Activated T-cell treated with anti-CD3 and anti-CD28 coated beads, Interleukin-2, amount 50 U/mL, for 4 hours (primary cell): ENCODE measurements at regions not wholly inside any gene's neighbourhood (a gene's known extent, or its start where the extent isn't known, plus 50 kb on each side); places are given as distances from the start of the nearest gene placed in this dataset.
"Not testable (repeated sequence)": the region's sequence is repeated elsewhere in the genome, so short reads cannot be mapped to it uniquely, and the experiment has no call there.

Experiments used
- ATAC-seq, 2 donors: fragments of 200-7000 bp; cut with Tn5 transposase; one replicate each; pipeline ENCODE4 v1.10.0; 2021
- DNase-seq: peaks from one replicate; pipeline ENCODE4 v3.0.0-alpha.2; 2020
- H3K27me3 Mint-ChIP-seq: one replicate; pipeline ENCODE4 v1.8.0; 2021; ENCODE audit warnings: low read depth, mixed read lengths
- H3K36me3 Mint-ChIP-seq: one replicate; pipeline ENCODE4 v1.8.0; 2022; ENCODE audit warnings: mixed read lengths; ENCODE audit not compliant: insufficient read depth
- H3K4me1 Mint-ChIP-seq: one replicate; pipeline ENCODE4 v1.8.0; 2021; ENCODE audit warnings: low read depth, mixed read lengths
- H3K4me3 Mint-ChIP-seq: one replicate; pipeline ENCODE4 v1.8.0; 2021; ENCODE audit warnings: mild to moderate bottlenecking, moderate library complexity, mixed read lengths
- H3K9me3 Mint-ChIP-seq: one replicate; pipeline ENCODE4 v1.8.0; 2021; ENCODE audit warnings: mixed read lengths

- ATAC-seq (no peak), DNase-seq (no peak)
- peaks cover 3% of the 10 kb centered on the region for H3K9me3 Mint-ChIP-seq
- H3K4me3 Mint-ChIP-seq = no peak overlapping the region
- H3K27me3 Mint-ChIP-seq = no peaks in the 10 kb centered on the region
- no peaks in the 10 kb centered on the region for H3K4me1 Mint-ChIP-seq
- H3K36me3 Mint-ChIP-seq = no peaks in the 10 kb centered on the region
Observed at GRCh38 chr13:80906860-80907259, 565.9 kb upstream of the SPRY2 start.

- no peak for DNase-seq
- Mint-ChIP-seq H3K4me1 (no peaks in the 10 kb centered on the region), H3K27me3 (no peaks in the 10 kb centered on the region), H3K4me3 (no peak overlapping the region), H3K36me3 (no peaks in the 10 kb centered on the region), H3K9me3 (peaks cover 3% of the 10 kb centered on the region)
- no peak for ATAC-seq
Observed at GRCh38 chr13:80904386-80904785, 563.5 kb upstream of the SPRY2 start.

GRCh38 chr13:80903911-80904310 lies 563.0 kb upstream of the SPRY2 start:
- no peaks in the 10 kb centered on the region for H3K27me3 Mint-ChIP-seq

GRCh38 chr13:80901530-80901929 lies 560.6 kb upstream of the SPRY2 start:
- Mint-ChIP-seq H3K4me1 (no peaks in the 10 kb centered on the region), H3K27me3 (no peaks in the 10 kb centered on the region), H3K36me3 (no peaks in the 10 kb centered on the region), H3K9me3 (peaks cover 3% of the 10 kb centered on the region), H3K4me3 (no peak overlapping the region)
- DNase-seq (no peak), ATAC-seq (no peak)

More at GRCh38 chr13:80903911-80904310, 563.0 kb upstream of the SPRY2 start:
- ATAC-seq (no peak), DNase-seq (no peak)
- H3K9me3 Mint-ChIP-seq = peaks cover 3% of the 10 kb centered on the region
- H3K36me3 Mint-ChIP-seq = no peaks in the 10 kb centered on the region
- H3K4me1 Mint-ChIP-seq = no peaks in the 10 kb centered on the region
- H3K4me3 Mint-ChIP-seq = no peak overlapping the region

DNA sequence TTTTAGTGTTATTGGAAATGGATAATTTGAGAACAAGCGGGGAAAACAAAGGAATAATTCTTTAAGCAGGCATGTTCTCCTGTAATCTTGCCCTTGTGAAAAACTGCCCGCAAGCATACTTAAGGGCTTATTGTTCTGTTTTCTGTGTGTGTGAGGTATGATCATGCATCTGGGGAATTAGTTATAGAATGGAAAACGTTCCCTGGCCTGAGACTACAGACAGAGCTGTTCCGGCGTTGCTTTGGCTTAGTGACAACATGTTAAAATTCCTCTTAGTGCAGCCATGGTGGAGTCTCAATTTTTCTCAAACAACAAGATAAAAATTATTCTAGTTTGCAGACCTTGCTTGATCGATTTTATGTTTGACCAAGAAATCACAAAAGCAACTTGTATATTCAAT lies 560.2 kb upstream of the SPRY2 start:
- Mint-ChIP-seq H3K9me3 (peaks cover 3% of the 10 kb centered on the region), H3K4me1 (no peaks in the 10 kb centered on the region), H3K4me3 (no peak overlapping the region), H3K27me3 (no peaks in the 10 kb centered on the region), H3K36me3 (no peaks in the 10 kb centered on the region)
- ATAC-seq (no peak), DNase-seq (no peak)

DNA sequence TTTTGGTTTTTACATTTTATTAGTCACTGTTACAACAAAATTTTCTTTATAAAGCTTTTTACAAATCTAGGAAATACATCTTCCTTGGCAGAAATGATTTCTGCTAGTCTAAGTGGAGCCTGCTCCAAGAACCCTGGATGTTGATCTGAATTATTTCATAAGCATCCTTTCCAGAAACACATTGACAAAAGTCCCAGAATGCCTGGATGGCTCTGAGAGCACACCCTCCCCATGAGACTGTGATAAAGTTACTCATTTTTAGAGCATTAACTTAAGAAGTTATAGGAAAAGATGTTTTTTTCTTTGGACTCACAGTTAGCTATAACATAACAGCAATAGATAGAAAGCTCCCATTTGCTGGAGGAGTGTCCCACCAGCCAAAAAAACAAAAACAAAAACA lies 559.6 kb upstream of the SPRY2 start:
- ATAC-seq (no peak), DNase-seq (no peak)
- no peaks in the 10 kb centered on the region for H3K27me3 Mint-ChIP-seq
- H3K4me1 Mint-ChIP-seq = no peaks in the 10 kb centered on the region
- no peak overlapping the region for H3K4me3 Mint-ChIP-seq
- peaks cover 3% of the 10 kb centered on the region for H3K9me3 Mint-ChIP-seq
- no peaks in the 10 kb centered on the region for H3K36me3 Mint-ChIP-seq

- ATAC-seq, H3K36me3 Mint-ChIP-seq: not testable (repeated sequence)
Observed at GRCh38 chr13:80897641-80898040, 556.7 kb upstream of the SPRY2 start.

DNA sequence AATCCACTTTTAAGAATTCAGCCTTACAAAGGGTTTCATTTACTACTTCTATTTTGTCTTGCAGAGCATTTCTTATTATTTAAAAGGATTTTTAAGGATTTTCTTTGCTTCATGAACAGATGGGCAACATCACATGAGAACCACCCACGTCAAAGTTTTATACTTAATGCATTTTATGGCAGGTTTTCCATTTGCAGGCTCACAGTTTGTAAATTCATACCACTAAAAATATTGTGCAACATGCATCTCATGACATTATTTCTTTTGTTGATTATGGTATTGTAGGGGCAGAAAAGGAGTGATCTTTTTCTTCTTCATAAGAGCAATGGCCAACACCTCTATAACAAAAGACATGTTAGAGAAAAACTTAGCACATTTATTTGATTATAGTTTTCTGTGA lies 554.0 kb upstream of the SPRY2 start:
- Mint-ChIP-seq H3K4me3 (no peak overlapping the region), H3K36me3 (no peaks in the 10 kb centered on the region), H3K27me3 (no peaks in the 10 kb centered on the region)

More at GRCh38 chr13:80897641-80898040, 556.7 kb upstream of the SPRY2 start:
- not testable (repeated sequence) for DNase-seq, H3K9me3 Mint-ChIP-seq, H3K27me3 Mint-ChIP-seq, H3K4me1 Mint-ChIP-seq, H3K4me3 Mint-ChIP-seq

GRCh38 chr13:80889829-80890228 lies 548.9 kb upstream of the SPRY2 start:
- Mint-ChIP-seq H3K9me3 (peaks cover 23% of the 10 kb centered on the region), H3K4me3 (no peak overlapping the region), H3K27me3 (no peaks in the 10 kb centered on the region), H3K4me1 (no peaks in the 10 kb centered on the region), H3K36me3 (no peaks in the 10 kb centered on the region)
- ATAC-seq = no peak
- no peak for DNase-seq

More for the DNA sequence above, 554.0 kb upstream of the SPRY2 start:
- DNase-seq (no peak), ATAC-seq (no peak)
- Mint-ChIP-seq H3K4me1 (no peaks in the 10 kb centered on the region), H3K9me3 (peaks cover 7% of the 10 kb centered on the region)

DNA sequence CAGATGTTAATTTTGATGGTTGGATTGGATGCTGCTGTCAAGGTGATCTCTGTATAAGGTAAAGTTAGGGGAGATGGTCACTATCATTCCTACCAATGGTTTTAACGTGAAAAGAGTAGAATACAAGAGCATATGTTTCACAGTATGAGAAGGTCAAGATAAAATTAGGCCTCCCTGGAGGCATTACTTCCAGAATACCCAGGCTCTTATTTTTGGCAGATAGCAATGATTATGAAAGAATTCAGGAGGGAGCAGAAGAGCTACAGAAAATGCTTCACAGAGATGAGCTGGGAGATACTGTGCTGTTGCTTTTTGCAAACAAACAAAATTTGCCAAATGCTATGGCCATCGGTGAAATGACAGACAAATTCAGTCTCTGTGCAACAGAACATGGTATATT lies 547.5 kb upstream of the SPRY2 start:
- Mint-ChIP-seq H3K9me3 (peaks cover 21% of the 10 kb centered on the region), H3K4me3 (no peak overlapping the region), H3K36me3 (no peaks in the 10 kb centered on the region), H3K27me3 (no peaks in the 10 kb centered on the region), H3K4me1 (no peaks in the 10 kb centered on the region)
- ATAC-seq = no peak
- no peak for DNase-seq

- ATAC-seq = no peak
- Mint-ChIP-seq H3K9me3 (peaks cover 24% of the 10 kb centered on the region), H3K36me3 (no peaks in the 10 kb centered on the region), H3K4me1 (no peaks in the 10 kb centered on the region), H3K27me3 (no peaks in the 10 kb centered on the region), H3K4me3 (no peak overlapping the region)
- no peak for DNase-seq
Observed at GRCh38 chr13:80884056-80884785, 543.3 kb upstream of the SPRY2 start.

GRCh38 chr13:80883545-80883944 lies 542.6 kb upstream of the SPRY2 start:
- Mint-ChIP-seq H3K27me3 (no peaks in the 10 kb centered on the region), H3K4me3 (no peak overlapping the region), H3K9me3 (peaks cover 24% of the 10 kb centered on the region), H3K36me3 (no peaks in the 10 kb centered on the region), H3K4me1 (no peaks in the 10 kb centered on the region)
- ATAC-seq (no peak), DNase-seq (no peak)

DNA sequence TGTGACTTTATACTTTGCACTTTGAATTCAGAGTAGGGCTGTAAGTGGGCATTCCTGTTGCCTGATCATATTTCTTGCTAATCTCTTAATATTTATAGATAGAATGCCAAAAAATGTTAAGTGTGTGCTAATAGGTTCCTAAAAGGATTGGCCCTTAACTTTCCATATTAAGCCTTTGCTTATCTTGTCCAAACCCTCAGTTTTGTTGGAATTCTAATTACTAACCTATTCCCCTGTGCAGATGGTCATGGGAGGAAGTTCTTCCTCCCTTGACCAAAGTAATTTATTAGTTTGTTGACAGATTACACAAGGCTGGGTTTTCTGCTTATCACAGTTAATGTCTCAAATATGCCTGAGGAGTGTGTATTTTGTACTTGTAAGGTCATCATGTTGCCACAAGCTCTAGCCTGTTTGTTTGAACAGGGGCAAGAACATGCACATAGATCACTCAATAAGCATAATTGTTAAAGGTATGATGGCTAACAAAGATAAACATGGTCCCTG lies 541.1 kb upstream of the SPRY2 start:
- no peaks in the 10 kb centered on the region for H3K27me3 Mint-ChIP-seq

DNA sequence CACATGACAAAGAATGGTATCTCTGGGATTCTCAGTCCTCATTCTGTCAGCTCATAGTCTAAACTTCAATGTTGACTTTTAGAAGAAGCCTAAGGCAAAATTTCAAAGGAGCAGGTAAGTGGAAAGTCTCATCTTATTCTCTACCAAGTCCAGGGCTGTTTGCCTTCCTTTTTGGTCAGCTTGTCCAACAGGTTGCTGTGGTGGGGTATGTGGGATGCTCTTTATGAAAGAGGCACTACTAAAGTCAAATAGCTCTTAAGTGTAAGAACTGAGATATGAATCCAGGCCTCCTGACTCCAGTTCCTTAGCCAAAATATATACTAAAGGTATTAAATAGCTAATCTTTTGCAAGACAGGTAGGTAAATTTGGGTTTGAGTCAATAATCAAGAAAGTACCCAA lies 540.6 kb upstream of the SPRY2 start:
- H3K4me3 Mint-ChIP-seq = no peak overlapping the region
- no peak for DNase-seq
- H3K4me1 Mint-ChIP-seq = no peaks in the 10 kb centered on the region
- no peak for ATAC-seq
- H3K36me3 Mint-ChIP-seq = no peaks in the 10 kb centered on the region
- no peaks in the 10 kb centered on the region for H3K27me3 Mint-ChIP-seq
- H3K9me3 Mint-ChIP-seq = peaks cover 13% of the 10 kb centered on the region

More for the DNA sequence above, 541.1 kb upstream of the SPRY2 start:
- Mint-ChIP-seq H3K4me1 (no peaks in the 10 kb centered on the region), H3K9me3 (peaks cover 17% of the 10 kb centered on the region), H3K4me3 (no peak overlapping the region), H3K36me3 (no peaks in the 10 kb centered on the region)
- no peak for DNase-seq
- ATAC-seq = no peak

DNA sequence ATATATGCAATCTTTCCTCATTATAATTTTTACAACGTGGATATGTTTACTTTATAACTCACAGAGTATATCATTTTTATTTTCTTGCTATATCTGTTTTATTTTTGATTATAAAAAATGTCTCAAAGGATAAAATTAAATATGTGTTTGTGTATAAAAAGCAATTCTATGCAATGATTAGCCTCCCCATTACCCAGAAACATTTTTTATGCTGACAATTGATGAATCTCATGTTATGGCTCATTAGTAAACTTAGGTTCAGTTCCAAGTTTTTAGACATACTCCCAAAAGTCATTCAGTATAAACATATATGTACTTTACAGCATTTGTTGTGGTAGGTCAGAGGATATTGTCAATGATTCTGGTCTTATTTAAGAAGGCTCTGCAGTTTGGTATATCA lies 540.1 kb upstream of the SPRY2 start:
- Mint-ChIP-seq H3K9me3 (peaks cover 12% of the 10 kb centered on the region), H3K4me3 (no peak overlapping the region)

More for the DNA sequence above, 540.1 kb upstream of the SPRY2 start:
- no peak for ATAC-seq
- no peak for DNase-seq
- Mint-ChIP-seq H3K36me3 (no peaks in the 10 kb centered on the region), H3K27me3 (no peaks in the 10 kb centered on the region), H3K4me1 (no peaks in the 10 kb centered on the region)
